Immature natural killer cell (primary cell): ENCODE measurements at regions not wholly inside any gene's neighbourhood (a gene's known extent, or its start where the extent isn't known, plus 50 kb on each side); places are given as distances from the start of the nearest gene placed in this dataset.

Experiments used
- DNase-seq, 3 donors: peaks; one replicate each; pipeline ENCODE4 v3.0.0; 2022; ENCODE audit warnings: mixed read lengths in 1 of 3
- H3K27ac Mint-ChIP-seq, 6 donors: one replicate each; pipeline ENCODE4 v1.8.0; 2020; ENCODE audit warnings: mixed read lengths in 6 of 6, mild to moderate bottlenecking in 5 of 6, inconsistent platforms in 4 of 6, moderate library complexity in 3 of 6
- H3K27me3 Mint-ChIP-seq, 3 donors: one replicate each; pipeline ENCODE4 v1.8.0; 2020 to 2021; ENCODE audit warnings: low read depth in 3 of 3, mild to moderate bottlenecking in 3 of 3, mixed read lengths in 3 of 3, moderate library complexity in 3 of 3, inconsistent platforms in 1 of 3
- H3K36me3 Mint-ChIP-seq, 3 donors: one replicate each; pipeline ENCODE4 v1.8.0; 2020; ENCODE audit warnings: mixed read lengths in 3 of 3, inconsistent platforms in 2 of 3, mild to moderate bottlenecking in 2 of 3
- H3K4me1 Mint-ChIP-seq, 2 donors: one replicate each; pipeline ENCODE4 v1.8.0; 2020; ENCODE audit warnings: inconsistent platforms in 2 of 2, mild to moderate bottlenecking in 2 of 2, mixed read lengths in 2 of 2, moderate library complexity in 1 of 2
- H3K4me3 Mint-ChIP-seq, 5 donors: one replicate each; pipeline ENCODE4 v1.8.0; 2020; ENCODE audit warnings: mild to moderate bottlenecking in 5 of 5, mixed read lengths in 5 of 5, inconsistent platforms in 3 of 5, moderate library complexity in 3 of 5
- H3K9me3 Mint-ChIP-seq, 6 donors: one replicate each; pipeline ENCODE4 v1.8.0; 2020; ENCODE audit warnings: mild to moderate bottlenecking in 6 of 6, mixed read lengths in 6 of 6, inconsistent platforms in 4 of 6, moderate library complexity in 3 of 6

- Mint-ChIP-seq H3K9me3 (peaks cover 0 to 10% (median 0%) of the 10 kb centered on the region in 6 donors), H3K27me3 (peaks cover 3 to 9% (median 3%) of the 10 kb centered on the region in 3 donors), H3K4me3 (no peak overlapping the region), H3K27ac (no peak overlapping the region), H3K4me1 (no peaks in the 10 kb centered on the region), H3K36me3 (peaks cover 0 to 7% (median 0%) of the 10 kb centered on the region in 3 donors)
- DNase-seq = no peak
Measured at GRCh38 chr4:71635139-71635748, 148.6 kb downstream of the GC start.

- Mint-ChIP-seq H3K4me3 (no peak overlapping the region), H3K36me3 (peaks cover 0 to 6% (median 0%) of the 10 kb centered on the region in 3 donors), H3K9me3 (peaks cover 0 to 15% (median 2%) of the 10 kb centered on the region in 6 donors), H3K27me3 (peaks cover 3 to 8% (median 3%) of the 10 kb centered on the region in 3 donors), H3K27ac (no peak overlapping the region), H3K4me1 (no peaks in the 10 kb centered on the region)
- DNase-seq = no peak
Measured at GRCh38 chr4:71634364-71634763, 149.5 kb downstream of the GC start.

GRCh38 chr4:71630803-71631202 is 153.1 kb downstream of the GC start:
- H3K4me3 Mint-ChIP-seq = no peak overlapping the region
- no peak overlapping the region for H3K27ac Mint-ChIP-seq
- H3K4me1 Mint-ChIP-seq = no peaks in the 10 kb centered on the region
- H3K36me3 Mint-ChIP-seq = peaks cover 0 to 15% (median 0%) of the 10 kb centered on the region in 3 donors
- H3K27me3 Mint-ChIP-seq = peaks cover 2 to 7% (median 3%) of the 10 kb centered on the region in 3 donors
- peaks cover 15 to 41% (median 29%) of the 10 kb centered on the region in 6 donors for H3K9me3 Mint-ChIP-seq
- DNase-seq = no peak

- Mint-ChIP-seq H3K4me3 (no peak overlapping the region), H3K9me3 (peaks cover 24 to 79% (median 54%) of the 10 kb centered on the region in 6 donors), H3K27ac (no peak overlapping the region), H3K4me1 (no peaks in the 10 kb centered on the region), H3K36me3 (peaks cover 0 to 15% (median 0%) of the 10 kb centered on the region in 3 donors), H3K27me3 (peaks cover 2 to 11% (median 2%) of the 10 kb centered on the region in 3 donors)
- DNase-seq = no peak
Measured at GRCh38 chr4:71625005-71625404, 158.9 kb downstream of the GC start.
